Midbrain (tissue), 1 donor: ENCODE measurements at regions not wholly inside any gene's neighbourhood (a gene's known extent, or its start where the extent isn't known, plus 50 kb on each side); places are given as distances from the start of the nearest gene placed in this dataset.
"Not testable (repeated sequence)": the region's sequence is repeated elsewhere in the genome, so short reads cannot be mapped to it uniquely, and the experiment has no call there.

Experiments
- DNase-seq: peaks from one replicate; lab custom pipeline; 2025; lab: John Stamatoyannopoulos, UW

DNA sequence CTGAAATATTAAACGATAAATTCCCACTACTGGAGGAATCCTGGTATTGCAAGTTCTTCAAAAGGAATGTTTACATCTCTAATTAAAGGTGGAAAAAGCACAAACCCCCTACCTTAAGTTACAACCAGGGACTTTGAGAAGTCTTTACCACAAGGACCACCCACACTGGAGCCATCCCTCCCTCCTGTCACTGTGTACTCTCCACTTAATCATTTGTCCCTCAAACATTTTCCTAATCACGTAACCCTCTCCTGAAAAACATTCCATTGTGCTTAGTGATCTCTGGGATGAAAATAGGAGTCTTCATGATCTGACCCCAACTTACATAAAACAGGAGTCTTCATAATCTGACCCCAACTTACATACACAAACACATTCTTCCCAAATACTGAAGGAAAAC is 85.7 kb downstream of the SUCLG1 start:
- DNase-seq, result no peak

- DNase-seq, result no peak
Observed at GRCh38 chr2:84362541-84362940, 96.5 kb downstream of the SUCLG1 start.

DNA sequence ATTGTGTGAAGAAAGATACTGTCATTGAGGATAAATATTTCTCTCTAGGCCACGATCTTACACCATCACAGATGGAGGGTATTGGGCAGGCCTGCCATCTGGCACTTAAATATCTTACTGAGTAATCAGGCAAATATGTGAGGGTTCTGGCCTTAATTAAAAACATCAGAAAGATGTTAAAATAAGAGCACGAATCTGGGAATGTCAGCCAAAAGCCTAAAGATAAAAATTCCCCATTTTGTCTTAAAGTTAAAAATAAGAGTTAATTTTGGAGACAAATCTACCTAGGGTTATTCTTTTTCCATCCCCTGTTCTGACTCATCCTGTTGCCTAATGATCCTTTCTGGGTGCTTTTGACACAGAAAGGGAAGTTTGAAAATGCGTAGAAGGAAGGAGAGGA is 121.0 kb downstream of the SUCLG1 start:
- DNase-seq, result no peak

DNA sequence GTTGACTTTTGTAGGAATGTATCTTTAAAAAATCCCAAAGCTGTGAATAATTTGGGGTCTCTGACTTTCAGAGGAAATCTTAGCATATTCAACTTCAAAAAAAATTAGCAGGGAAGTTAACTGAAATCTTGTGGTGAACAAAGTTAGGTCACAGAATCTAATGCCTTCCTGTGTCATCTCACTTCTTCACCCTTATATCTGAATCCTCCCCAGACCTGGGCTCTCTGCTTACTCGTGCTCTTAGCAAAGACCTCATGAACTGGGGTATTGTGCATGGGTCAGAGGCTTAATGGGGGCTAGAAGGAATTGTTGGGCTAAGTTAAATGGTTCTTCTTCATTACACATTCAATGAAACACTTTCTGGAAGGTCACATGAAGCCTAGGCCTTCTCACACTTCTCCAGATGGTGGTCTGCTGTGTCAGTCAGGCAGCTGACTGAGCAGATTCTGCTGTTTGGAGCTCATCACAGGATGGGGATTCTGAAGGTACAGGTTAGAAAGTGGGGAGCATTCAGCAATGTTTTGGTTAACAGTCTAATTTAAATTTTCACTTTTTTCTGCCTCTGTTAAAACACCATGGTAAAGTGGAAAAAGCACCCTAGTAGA is 131.3 kb downstream of the SUCLG1 start:
- DNase-seq, result no peak

DNA sequence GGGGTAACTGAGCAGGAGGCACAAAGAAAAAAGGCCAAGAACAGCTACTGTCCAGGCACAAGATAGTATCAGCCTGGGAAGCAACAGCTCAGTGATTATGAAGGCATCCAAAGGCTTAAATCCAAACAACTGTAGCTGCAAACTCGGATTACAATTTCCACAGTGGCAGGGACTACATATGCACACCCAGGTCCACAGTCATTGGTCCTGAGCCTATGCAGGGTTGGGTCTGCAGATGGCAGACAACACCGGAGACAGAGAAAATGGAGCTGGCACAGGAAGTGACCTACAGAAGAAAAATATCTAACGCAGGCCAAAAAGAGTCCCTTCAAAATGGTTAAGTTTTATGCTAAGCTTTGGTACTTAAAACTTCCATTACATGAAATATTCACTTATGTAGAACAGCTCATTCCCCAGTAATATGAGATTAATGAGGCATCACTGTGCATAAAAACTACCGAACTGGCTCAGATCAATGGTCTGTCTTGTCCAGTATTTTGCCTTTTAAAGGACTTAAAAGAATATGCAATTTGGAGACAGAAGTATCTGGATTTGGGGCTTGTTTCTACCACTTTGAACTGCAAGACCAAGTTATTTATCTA is 132.1 kb downstream of the SUCLG1 start:
- DNase-seq, result no peak

- DNase-seq, result no peak
Observed at GRCh38 chr2:84323890-84324289, 135.2 kb downstream of the SUCLG1 start.

DNA sequence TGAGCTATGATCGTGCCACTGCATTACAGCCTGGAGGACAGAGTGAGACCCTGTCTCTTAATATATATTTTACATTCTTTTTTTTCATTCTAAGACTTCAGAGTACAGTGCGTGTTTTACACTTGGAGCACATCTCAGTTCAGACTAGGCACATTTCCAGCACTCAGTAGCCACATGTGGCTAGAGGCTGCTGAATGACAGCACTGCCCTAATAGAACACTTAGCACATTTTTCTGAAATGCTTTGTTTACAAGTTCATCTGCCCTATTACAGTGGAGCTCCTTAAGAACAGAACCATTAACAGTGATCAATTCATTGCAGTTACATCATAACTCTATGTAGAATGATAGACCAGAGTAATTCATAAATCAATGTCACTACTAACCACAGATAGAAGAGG is 138.1 kb downstream of the SUCLG1 start:
- DNase-seq, result no peak

DNA sequence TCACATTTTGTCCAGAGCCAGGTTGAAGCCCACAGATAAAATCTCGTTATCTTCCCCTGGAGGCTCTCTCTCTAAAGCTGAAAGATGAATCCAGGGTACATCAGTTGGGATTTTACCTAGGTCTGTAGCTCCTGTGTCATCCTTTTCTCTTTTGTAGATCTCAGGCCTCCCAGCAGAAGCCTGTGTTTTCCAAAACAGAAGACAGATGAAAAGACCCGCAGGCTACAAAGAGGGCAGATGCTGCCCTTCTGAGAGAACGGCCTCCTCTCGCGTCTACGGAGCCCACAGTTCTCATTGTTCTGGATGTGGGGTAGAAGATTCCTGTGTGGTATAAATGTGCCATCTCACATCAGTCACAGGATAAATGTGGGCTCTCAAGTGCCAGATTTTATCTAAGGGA is 139.5 kb downstream of the SUCLG1 start:
- DNase-seq, result no peak

- DNase-seq, result no peak
Observed at GRCh38 chr2:84317135-84317534, 141.9 kb downstream of the SUCLG1 start.

DNA sequence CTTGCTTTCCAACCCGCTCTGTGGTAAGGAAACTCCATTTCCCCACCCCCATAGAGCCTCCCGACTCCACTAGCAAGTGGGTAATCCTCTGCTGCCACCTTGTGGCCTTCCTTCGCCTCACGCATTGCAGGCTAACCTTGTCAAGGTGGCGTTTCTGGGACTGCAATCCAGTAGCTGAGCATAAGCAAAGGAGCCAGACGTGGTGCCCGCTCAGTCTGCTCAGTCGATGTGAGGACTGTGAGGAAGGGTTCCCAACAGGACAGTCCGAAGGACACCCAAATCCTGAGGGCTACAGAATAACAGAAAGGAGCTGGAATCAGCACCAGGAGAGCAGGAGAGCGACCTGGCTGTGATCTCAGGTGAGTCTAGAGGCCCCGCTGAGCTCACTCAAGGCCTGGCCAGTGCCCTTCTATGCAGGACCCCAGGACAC is 144.2 kb downstream of the SUCLG1 start:
- peak; percentile 83 for DNase-seq

GRCh38 chr2:84314250-84314649 is 144.8 kb downstream of the SUCLG1 start:
- DNase-seq, result no peak

GRCh38 chr2:84309281-84309680 is 149.8 kb downstream of the SUCLG1 start:
- DNase-seq, result no peak

DNA sequence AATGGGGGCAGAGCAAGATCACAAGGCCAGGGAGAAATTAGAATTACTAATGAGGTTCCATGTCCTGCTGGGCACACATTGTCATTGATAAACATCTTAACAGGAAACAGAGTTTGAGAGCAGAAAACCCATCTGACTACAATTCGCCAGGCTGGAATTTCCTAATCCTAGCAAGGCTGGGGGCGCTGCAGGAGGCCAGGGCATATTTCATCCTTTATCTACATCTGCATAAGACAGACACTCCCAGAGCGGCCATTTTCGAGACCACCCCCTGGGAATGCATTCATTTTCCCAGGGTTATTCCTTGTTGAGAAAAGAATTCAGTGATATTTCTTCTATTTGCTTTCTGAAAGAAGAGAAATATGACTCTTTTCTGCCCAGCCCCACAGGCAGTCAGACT is 152.7 kb downstream of the SUCLG1 start:
- no peak for DNase-seq

- peak; percentile 71 for DNase-seq
Observed at GRCh38 chr2:84302513-84303412, 156.3 kb downstream of the SUCLG1 start.

GRCh38 chr2:84301717-84302116 is 157.4 kb downstream of the SUCLG1 start:
- DNase-seq, result no peak

DNA sequence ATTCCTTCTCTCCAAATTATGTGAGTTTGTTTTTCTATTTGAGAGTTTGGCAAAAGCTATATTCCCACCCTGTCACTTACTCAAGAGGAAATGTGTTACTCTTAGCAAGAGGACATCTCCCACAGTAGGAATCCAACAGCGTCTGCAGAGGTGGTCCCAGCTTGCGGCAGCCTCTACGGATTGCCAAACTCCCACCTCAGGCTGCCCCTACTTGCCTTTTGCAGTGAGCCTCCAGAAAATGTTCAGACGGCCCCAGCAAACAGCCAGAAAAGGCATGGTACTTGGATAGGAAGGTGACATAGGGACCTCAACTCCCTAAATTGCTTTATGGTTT is 158.4 kb downstream of the SUCLG1 start:
- no peak for DNase-seq

DNA sequence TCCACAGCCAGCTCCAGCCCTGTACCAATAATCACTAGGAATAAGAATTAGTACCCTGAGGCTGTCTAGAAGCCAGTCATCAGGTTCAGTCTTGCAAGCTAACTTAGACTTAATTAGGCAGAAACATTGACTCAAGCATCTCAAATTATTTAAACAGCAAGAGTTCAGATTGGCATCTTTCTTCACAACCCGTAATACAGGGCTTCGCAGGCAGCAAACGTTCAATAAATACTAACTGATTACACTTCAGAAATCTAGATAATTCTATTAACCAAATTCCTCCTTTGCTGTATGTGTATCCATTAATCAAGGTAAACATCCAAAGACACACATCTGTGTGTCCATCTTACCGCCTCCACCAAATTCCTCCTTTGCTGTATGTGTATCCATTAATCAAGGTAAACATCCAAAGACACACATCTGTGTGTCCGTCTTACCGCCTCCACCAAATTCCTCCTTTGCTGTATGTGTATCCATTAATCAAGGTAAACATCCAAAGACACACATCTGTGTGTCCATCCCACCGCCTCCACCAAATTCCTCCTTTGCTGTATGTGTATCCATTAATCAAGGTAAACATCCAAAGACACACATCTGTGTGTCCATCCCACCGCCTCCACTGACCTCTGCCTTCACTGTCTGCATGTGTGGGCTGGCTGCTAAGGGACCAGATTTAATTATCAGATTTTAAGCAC is 158.9 kb downstream of the SUCLG1 start:
- not testable (repeated sequence) for DNase-seq

GRCh38 chr2:84299211-84299775 is 159.8 kb downstream of the SUCLG1 start:
- no peak for DNase-seq

DNA sequence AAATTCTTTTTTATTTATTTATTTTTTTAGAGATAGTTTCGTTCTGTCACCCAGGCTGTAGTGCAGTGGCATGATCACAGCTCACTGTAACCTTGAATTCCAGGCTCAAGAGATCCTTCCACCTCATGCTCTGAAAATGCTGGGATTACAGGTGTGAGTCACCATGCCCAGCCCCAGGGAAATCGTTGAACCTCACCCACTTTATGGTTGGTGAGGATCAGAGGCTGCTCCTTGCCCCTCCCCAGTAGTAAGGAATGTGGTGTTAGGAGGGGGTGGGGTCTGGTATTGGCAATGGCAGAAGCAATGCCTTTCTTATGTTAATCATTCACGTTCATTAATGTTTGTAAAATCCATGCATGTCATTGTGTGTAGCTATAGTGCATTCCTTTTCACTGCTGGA is 161.9 kb downstream of the SUCLG1 start:
- DNase-seq, result no peak

- DNase-seq, result no peak
Observed at GRCh38 chr2:84293791-84294380, 165.2 kb downstream of the SUCLG1 start.

DNA sequence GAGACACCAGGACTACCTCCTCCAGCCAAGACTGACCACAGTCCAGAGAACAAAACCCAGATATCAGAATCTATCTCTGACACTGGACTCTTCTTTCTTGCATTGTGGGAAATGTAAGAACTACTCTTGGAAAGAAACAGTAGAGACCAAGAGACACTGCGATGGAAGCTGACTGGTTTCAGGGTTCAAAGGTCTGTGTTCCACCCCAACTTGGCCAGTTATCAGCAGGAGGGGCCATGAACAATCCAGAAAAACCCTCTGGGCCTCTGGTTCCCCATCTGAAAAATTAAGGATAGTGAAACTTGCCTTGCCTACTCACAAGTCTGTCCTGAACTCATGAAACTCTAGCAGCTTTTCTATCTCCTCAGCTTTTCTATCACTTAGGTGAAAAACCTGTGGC is 166.5 kb downstream of the SUCLG1 start:
- DNase-seq, result no peak

GRCh38 chr2:84290537-84290936 is 168.5 kb downstream of the SUCLG1 start:
- no peak for DNase-seq
